HG02763 (cell line): ENCODE measurements at regions not wholly inside any gene's neighbourhood (a gene's known extent, or its start where the extent isn't known, plus 50 kb on each side); places are given as distances from the start of the nearest gene placed in this dataset.
"Not testable (repeated sequence)": the region's sequence is repeated elsewhere in the genome, so short reads cannot be mapped to it uniquely, and the experiment has no call there.

ENCODE experiments used
- ATAC-seq: cut with Tn5 transposase; IDR thresholded peaks from one replicate; pipeline ENCODE4 v1.9.1; 2021; ENCODE audit warnings: mild to moderate bottlenecking, moderate library complexity; ENCODE audit not compliant: unreplicated experiment

DNA sequence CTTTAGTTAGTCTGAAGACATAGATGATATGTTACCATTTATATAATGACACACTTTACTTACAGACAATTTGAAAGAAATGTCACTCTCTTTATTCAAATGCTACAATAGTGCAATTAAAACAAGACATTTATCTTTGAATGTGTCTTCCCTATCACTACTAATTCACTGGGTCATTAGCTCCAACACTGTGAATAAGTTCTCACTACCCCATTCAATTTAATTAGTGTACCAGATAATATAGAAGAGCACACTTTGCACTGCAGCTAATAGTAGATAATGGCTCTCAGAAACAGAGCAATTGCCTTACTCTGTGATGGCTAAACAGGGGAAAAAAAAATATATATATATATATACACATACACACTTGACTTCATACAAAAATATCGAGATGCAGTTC is 497.0 kb downstream of the DTWD2 start:
- ATAC-seq = no peak

DNA sequence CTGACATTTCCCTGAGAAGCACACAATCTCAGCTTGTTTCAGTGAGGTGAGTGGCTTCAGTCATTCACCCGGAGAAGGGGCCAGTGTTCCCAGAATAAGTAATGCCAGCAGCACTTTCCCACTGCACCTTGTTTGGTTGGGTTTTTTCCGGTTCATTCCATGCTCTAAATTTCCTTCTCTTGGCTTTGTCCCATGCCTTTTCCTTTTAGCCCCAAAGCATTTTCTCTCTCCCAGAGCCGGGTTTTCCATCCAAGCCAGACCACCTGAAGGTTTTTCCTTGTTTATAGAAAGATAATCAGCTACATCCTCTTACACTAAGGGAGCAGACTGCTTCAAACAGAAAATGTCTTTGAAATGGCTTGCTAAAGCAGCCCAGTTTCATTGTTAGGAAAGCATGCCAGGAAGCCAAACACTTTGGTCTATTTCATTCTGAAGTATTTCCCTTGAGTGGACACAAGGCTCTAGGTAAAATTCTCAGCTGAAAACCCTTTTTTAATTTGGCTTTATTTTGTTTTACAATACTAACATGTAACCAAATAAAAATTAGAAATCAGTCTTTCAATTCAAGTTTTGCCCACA is 501.6 kb downstream of the DTWD2 start:
- ATAC-seq = no peak

DNA sequence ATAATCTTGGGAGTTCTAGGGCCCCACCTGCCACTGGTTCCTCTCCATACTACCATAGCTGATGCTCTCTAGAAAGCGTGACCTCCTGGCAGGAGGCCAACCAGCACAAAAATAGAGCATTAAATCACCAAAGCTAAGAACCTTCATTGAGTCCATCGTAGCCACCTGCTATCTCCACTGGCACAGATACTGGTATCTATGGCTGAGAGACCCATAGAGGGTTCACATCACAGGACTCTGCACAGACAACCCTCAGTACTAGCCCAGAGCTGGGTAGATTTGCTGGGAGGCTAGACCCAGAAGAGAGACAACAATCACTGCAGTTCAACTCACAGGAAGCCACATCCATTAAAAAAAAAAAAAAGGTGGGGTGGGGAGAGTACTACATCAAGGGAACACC is 509.1 kb downstream of the DTWD2 start:
- ATAC-seq = no peak

DNA sequence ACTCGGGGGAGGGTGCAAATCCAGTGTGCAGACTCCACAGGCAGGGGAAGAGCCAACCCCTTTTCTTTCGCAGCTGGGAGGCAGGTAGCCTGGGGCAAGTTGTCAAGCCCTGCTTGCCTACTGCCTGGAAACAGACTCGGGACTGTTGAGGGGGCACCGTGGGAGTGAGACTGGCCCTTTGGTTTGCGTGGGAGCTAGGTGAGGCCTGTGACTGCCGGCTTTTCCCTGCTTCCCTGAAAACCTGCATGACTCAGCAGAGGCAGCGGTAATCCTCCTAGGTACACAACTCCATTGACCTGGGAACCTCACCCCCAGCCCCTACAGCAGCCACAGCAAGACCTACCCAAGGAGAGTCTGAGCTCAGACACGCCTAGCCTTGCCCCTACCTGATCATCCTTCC is 509.5 kb downstream of the DTWD2 start:
- no peak for ATAC-seq

DNA sequence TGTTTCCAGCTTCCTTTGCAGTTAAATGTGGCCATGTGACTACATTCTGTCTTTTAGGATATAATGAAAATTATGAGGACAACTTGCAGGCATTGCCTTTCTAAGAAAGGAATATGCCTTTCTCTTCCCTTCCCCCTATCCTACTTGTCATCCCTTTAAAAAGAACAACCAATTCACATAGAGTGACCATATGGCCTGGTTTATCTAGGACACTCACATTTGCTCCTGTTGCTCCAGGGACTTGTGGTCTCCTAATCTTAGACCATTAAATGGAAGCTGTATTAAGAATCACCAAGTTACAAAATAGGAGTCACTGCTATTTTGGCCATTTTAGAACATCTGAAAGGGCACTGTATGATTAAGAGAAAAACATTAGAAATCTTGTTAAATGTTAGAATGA is 520.3 kb downstream of the DTWD2 start:
- ATAC-seq = no peak

DNA sequence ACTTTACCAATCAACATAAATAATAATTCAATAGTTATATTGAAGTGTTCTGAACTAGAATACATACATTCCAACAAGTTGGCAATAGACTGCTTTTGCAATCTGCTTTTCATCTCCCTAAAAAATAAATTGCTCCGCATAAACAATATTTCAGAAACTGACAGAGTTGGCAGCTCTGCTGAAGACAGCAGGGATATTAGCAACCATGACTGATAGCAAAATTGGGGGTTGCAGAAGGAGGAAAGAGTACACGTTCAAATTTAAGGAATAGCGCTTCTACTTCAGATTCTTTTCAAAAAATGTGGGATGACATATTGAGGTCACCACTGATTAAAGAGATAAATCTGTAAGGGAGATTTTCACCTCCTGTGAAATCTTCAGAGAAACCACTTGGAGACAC is 521.2 kb downstream of the DTWD2 start:
- ATAC-seq = no peak

DNA sequence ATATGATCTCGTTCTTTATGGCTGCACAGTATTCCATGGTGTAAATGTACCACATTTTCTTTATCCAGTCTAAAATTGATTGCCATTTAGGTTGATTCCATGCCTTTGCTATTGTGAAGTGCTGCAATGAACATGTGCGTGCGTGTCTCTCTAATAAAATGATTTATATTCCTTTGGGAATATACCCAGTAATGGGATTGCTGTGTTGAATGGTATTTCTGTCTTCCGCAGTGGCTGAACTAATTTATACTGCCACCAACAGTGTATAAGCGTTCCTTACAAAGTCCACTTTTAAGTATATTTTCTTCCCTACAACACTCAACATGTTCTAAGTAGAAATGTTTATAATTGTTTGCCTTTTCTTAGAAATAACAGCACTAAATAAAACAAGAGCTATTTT is 521.9 kb downstream of the DTWD2 start:
- ATAC-seq = no peak

DNA sequence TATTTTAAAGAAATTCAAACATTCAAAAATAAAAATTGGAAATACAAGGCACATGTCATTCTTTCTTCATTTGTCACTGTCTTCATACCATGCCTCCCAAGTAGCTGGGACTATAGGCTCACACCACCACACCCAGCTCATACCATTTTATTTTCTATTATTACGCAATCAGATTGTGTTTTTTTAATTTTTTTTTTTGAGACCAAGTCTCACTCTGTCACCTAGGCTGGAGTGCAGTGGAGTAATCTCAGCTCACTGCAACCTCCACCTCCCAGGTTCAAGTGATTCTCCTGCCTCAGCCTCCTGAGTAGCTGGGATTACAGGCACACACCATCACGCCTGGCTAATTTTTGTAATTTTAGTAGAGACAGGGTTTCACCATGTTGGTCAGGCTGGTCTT is 526.1 kb downstream of the DTWD2 start:
- ATAC-seq = not testable (repeated sequence)

DNA sequence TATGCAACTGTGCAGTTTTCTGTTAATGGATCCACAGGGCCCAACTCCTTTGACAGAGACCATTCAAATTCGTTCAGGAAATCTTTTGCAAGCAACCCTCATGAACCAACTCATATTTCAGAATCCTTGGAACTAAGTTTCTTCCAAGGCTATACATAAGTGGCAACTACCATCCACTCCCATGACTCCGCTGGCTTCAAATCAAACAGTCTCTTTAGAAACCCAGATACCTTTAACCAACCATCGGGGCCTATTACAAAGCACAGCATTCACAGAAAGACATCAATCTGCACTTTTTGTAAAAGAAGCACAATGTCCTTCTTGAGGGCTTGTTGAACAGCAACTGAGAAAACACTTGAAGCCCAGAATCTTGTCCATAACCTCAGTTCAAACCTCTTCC is 526.9 kb downstream of the DTWD2 start:
- no peak for ATAC-seq

DNA sequence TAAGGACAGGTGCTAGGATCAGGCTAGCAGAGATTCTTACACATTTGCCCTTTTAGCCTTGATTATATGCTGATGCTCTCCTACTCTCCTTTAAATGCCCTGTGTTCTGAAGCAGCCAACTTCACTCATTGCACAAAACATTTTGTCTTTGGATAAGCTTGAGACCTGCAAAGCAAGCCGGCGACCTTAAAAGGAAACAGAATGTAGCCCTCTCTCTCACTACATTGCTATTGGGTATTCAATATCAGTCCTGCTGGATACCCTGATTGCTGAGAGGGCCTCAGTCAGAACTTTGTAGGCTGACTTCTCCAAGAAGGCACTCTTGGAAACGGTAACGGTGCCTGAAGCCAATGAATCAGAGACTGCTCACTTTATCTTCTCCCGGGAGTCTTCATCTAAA is 528.9 kb downstream of the DTWD2 start:
- no peak for ATAC-seq

DNA sequence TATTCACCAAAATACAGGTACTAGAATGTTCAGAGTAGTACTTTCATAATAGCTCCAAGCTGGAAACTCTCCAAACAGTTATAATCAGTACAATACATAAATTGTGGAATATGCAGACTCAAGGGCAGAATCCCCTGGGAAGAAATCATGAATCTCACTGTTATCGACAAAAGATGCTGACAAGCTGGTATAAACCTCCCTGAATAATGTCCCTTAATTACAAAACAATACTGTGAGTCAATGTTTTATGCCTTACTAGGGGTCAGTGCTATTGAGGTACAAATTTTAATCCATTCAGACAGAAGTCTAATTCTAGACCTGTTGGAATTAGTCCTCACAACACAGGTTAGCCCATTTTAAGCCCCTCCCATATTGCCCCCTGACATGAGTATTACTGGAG is 532.3 kb downstream of the DTWD2 start:
- no peak for ATAC-seq

DNA sequence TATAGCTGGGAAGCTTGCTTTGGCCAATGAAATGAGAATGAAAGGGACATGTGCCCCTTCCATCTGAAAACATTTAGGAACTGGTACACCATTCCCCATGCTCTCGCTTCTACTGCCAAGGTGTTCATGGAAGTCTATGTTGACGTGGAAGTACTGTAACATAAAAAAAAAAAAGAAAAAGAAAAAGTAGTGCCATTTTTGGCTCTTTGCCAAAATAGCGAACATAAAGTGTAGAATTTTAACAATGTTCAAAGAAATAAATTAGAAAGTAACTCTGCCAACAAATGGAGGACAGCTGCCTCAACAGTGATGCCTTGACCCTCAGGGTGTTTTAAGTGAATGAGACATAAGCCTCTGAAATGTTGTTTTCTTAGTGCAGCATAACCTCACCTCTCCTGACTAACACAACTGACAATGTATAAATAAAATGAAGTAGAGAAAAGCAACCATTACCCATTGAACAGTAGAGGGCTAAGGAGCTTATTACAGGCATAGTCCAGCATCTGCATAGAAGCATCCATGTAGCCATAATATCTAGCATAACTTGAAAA is 536.6 kb downstream of the DTWD2 start:
- ATAC-seq = no peak

DNA sequence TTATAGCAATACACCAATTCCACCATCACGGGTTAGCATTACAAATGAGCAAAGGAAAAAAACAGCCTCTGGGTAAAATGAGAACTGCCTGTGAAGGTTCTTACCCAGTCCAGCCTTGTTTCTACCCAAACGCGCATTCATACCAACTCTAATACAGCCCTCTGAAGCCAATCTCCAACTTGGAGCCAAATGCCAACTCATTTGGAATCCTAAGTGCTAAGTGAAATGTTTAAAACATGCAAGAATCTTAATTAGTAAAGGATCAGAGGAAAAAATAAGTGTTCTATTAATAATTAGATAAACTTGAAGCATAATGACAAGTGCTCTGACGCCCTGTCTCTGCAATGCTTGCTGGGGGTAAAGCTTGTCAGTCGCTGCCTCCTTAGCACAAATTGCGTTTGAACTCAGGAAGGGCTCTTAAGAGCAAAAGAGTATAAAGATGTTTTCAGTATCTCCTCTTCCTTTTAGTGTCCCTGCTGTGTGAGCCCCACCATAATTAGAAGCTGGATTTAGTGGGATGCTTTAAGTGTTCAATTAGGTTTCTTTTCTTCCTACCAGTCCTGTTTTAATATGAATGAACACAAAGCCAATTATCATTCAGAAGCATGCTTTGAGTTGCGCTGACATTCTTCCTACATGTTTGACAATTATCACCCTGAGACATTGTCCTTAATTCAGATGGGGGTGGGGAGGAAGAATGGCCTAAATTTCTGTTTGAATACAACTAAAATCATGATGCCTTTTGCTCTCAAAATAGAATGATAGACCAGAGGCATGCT is 537.6 kb downstream of the DTWD2 start:
- no peak for ATAC-seq

DNA sequence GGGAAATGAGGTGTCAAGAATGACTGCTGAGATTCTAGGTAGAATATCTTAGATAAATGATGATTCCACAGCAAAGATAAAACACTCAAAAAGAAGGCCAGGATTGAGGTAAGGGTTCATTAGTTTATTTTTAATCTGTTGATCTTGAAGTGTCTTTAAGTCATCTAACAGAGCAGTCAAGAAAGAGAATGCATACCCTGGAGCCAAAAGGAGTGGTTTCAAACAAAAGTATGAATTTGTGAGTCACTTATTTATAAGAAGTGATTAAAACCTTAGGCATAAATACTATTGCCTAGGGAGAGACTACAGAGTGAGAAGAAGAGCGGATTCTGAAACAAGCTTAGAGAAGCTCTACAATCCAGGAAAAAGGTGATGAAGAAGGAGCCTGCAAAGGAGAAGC is 541.0 kb downstream of the DTWD2 start:
- ATAC-seq = no peak

DNA sequence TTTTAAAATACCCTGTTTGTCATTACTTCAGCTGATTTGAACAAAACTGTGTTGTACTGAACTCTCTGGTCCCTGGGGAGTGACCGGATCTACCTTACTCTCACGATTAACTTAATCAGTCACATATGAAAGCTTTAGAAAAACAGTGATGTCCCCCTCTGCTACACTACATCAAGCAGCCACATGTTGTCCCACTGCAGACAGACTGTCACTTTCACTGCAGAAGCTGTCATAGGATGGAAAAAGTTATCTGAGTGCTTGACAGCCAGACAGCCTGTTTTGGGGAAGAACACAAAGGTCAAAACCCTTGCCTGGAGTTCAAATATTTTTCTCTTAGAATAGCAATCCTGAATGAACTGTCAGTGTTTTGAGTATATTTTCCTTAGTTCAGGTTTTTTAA is 546.4 kb downstream of the DTWD2 start:
- no peak for ATAC-seq

DNA sequence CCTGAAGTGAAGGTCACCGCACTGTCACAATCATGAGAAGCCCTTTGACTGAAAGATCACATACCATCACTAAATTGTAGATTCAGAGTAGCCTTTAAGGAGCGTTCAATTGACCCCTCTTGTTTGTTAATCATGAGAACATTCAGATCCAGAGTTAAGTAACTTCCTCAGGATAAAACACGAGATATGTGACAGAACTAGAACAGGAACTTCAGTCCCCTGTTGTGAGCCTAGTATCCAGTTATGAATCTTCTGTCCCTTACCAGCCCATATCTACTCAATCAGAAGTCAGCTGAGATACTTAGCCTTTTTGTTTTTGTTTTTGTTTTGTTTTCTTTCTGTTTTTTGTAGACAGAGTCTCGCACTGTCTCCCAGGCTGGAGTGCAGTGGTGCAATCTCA is 547.3 kb downstream of the DTWD2 start:
- no peak for ATAC-seq

DNA sequence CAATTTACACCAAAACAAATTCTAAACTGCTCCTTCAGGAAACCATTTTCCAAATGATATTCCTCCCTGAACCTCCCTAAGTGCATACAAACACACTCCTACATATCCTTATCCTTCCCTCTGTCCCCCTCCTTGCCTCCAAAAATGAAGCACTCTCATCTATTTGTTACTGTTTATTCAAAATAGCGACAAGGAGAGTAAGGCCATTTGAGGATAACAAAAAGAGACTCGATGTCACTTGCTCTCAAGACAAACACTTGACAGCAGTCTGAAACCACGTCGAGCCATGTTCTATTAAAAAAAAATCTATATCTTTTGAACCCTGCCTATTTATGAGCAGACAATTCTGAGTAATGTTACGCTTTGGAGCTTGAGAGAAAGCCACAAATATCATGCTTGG is 547.9 kb downstream of the DTWD2 start:
- ATAC-seq = no peak

DNA sequence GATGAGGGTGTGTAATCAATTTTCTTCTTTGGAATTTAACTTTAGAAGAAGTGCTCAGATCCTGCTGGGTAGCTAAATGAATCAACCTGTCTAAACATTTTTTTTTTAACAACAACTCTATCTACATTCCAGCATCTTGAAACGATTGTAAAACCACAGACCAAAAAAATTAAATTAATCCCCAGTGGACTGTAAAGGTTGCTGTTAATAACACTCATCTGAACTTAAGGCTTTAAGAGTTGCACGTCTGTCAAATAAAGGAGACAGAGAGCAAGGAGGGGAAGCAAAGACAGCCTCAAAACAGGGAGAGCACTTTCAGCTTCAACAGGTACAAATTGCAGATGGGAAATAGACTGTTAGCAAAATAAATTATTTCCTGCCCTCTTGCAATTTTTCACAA is 548.5 kb downstream of the DTWD2 start:
- no peak for ATAC-seq

DNA sequence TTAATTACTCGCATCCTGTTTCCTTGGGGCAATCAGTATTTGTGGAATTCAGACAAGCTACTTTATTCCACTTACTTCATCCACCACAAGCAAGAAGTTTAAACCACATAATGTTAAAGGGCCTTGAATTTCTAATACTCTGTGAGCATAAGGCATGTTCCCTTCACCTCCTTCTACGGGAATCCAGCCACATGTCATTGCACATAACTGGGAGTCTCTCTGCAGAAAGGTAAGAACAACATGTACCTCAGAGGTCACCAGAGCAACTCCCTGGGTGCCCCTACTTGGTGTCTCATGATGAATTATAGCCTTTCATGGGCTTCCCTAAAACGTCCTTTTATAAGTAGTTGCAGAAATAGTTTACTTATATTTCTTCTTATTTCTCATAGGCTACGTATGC is 553.2 kb downstream of the DTWD2 start:
- ATAC-seq = no peak

DNA sequence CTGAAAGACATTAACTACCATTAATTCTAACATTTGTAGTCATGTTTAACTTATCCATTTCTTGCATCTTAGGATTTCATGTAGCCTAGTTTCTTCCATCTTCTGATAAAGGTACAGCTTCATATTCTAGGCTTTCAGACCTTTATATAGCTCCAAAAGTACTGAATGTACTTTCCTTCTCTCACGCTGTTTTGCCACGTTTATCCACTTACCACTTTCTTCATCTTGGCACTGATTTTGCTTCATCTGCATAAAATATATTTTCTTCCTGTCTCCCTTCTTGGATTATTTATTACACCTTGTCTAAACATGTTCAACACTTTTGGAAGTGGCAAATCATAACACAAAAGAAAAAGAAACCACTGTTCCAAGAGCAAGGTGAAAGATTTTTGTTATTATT is 553.8 kb downstream of the DTWD2 start:
- no peak for ATAC-seq

DNA sequence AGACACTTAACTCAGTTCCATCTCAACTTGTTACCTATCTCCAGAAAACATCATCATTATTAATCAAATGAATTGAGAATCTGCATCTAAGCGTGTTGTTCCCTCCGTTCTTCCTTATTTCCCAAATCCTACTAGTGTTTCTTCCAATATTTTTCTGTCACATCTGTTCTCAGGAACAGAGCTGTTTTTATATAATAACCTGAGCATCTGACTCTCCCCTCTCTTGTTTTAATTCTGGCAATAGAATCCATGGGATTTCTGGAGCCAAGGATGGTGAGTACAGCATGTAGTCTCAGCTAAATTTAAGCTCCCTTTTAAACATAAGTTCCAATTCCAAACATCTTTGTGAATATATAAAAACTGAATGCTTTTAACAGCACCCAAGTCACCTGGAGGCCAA is 558.3 kb downstream of the DTWD2 start:
- ATAC-seq = no peak

DNA sequence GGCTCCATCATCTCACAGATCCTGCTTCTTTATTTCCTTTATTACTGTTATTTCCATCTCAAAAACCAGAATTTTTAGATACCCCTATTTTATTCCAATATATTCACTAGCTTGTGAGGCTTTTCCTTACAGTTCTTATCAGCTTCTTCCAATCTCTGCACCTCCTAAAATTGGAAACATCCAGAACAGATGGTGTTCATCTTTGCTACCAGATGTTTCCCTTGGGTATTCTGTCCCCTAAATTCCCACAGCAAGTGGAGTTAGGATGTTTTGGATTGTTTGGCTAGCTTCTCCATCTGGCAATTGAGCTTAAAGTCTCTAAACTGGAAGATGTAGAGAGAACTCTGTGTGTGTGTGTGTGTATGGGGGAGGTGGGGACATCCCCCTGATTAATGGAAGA is 580.4 kb downstream of the DTWD2 start:
- no peak for ATAC-seq

DNA sequence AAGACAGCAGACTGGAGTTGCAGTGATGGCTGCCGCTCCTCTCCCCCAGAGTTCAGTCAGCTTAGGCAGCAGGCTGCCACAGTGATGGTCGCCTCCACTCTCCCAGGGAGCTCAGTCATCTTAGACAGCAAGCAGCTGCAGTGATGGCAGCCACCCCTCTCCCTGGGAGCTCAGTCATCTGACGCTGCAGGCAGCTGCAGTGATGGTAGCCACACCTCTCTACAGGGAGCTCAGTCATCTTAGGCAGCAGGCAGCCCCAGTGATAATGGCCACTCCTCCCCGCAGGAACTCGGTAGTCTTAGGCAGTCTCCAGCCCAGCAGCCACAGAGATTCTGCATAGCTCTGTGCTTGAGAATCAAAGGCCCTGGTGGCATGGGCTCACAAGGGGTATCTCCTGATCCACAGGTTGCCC is 582.7 kb downstream of the DTWD2 start:
- no peak for ATAC-seq
